SKM-1 treated with dmso at 0.1 percent for 144 hours (cell line): ENCODE measurements at regions not wholly inside any gene's neighbourhood (a gene's known extent, or its start where the extent isn't known, plus 50 kb on each side); places are given as distances from the start of the nearest gene placed in this dataset.

ENCODE experiments used
- DNase-seq: peaks from one replicate; lab custom pipeline; 2025; ENCODE audit not compliant: unreplicated experiment; lab: John Stamatoyannopoulos, UW

- no peak for DNase-seq
Measured at GRCh38 chr13:69450245-69450644, 657.4 kb upstream of the ATXN8OS start.

GRCh38 chr13:69425235-69425634 lies 682.4 kb upstream of the ATXN8OS start:
- DNase-seq: no peak

- no peak for DNase-seq
Measured at GRCh38 chr13:69423844-69424243, 683.8 kb upstream of the ATXN8OS start.

- DNase-seq: no peak
Measured at GRCh38 chr13:69418319-69418718, 689.3 kb upstream of the ATXN8OS start.

GRCh38 chr13:69410761-69411160 lies 696.9 kb upstream of the ATXN8OS start:
- DNase-seq: no peak

GRCh38 chr13:69391756-69392155 lies 715.9 kb upstream of the ATXN8OS start:
- DNase-seq: no peak

- peak; percentile 92 for DNase-seq
Measured at GRCh38 chr13:69389899-69390298, 717.7 kb upstream of the ATXN8OS start.

GRCh38 chr13:69373747-69374425 lies 733.7 kb upstream of the ATXN8OS start:
- no peak for DNase-seq

GRCh38 chr13:69363360-69363759 lies 744.3 kb upstream of the ATXN8OS start:
- DNase-seq: no peak

- no peak for DNase-seq
Measured at GRCh38 chr13:69331245-69331644, 776.4 kb upstream of the ATXN8OS start.

GRCh38 chr13:69324090-69324886 lies 783.3 kb upstream of the ATXN8OS start:
- peak; percentile 14 for DNase-seq

- no peak for DNase-seq
Measured at GRCh38 chr13:69319656-69320055, 788.0 kb upstream of the ATXN8OS start.

- no peak for DNase-seq
Measured at GRCh38 chr13:69315039-69315438, 792.6 kb upstream of the ATXN8OS start.

- DNase-seq: no peak
Measured at GRCh38 chr13:69306766-69307165, 800.9 kb upstream of the ATXN8OS start.

- no peak for DNase-seq
Measured at GRCh38 chr13:69300131-69300530, 807.5 kb upstream of the ATXN8OS start.

- no peak for DNase-seq
Measured at GRCh38 chr13:69296130-69296529, 811.5 kb upstream of the ATXN8OS start.

- DNase-seq: no peak
Measured at GRCh38 chr13:69292789-69293425, 814.7 kb upstream of the ATXN8OS start.

- peak; percentile 16 for DNase-seq
Measured at GRCh38 chr13:69291292-69291906, 816.2 kb upstream of the ATXN8OS start.

- DNase-seq: no peak
Measured at GRCh38 chr13:69288026-69288425, 819.6 kb upstream of the ATXN8OS start.

- no peak for DNase-seq
Measured at GRCh38 chr13:69287050-69287698, 820.5 kb upstream of the ATXN8OS start.

GRCh38 chr13:69283837-69284236 lies 823.8 kb upstream of the ATXN8OS start:
- DNase-seq: no peak
